ENCODE measurements at regions not wholly inside any gene's neighbourhood (a gene's known extent, or its start where the extent isn't known, plus 50 kb on each side); places are given as distances from the start of the nearest gene placed in this dataset.
"Not testable (repeated sequence)": the region's sequence is repeated elsewhere in the genome, so short reads cannot be mapped to it uniquely, and the experiment has no call there.

- TF ChIP-seq CTCF (IDR thresholded peaks at IDR 0.05; ENCODE audit: low read depth, low read length) = peak; percentile 6
- DNase-seq (ENCODE audit: low read depth in 2 of 2) = peak in 1 of 2 donors; percentile 26
- H3K4me3 ChIP-seq (replicated peaks in 1 of 2; ENCODE audit: low read depth in 2 of 2, low read length in 2 of 2) = peak overlapping the region in 1 of 2 donors; percentile 39
These were observed 121.3 kb upstream of the ZNF717 start for GRCh38 chr3:75906555-75907112.

GRCh38 chr3:75913800-75914350, 128.5 kb upstream of the ZNF717 start:
- H3K4me3 ChIP-seq (replicated peaks in 1 of 2; ENCODE audit: low read depth in 2 of 2, low read length in 2 of 2) = no peak overlapping the region
- DNase-seq (ENCODE audit: low read depth in 2 of 2) = no peak
- TF ChIP-seq CTCF (IDR thresholded peaks at IDR 0.05; ENCODE audit: low read depth, low read length) = no peak

- not testable (repeated sequence) for H3K4me3 ChIP-seq (replicated peaks in 1 of 2; ENCODE audit: low read depth in 2 of 2, low read length in 2 of 2); DNase-seq (ENCODE audit: low read depth in 2 of 2)
These were observed 129.4 kb upstream of the ZNF717 start for GRCh38 chr3:75914741-75915140.

- no peak for TF ChIP-seq CTCF (IDR thresholded peaks at IDR 0.05; ENCODE audit: low read depth, low read length)
- no peak for DNase-seq (ENCODE audit: low read depth in 2 of 2)
- no peak overlapping the region for H3K4me3 ChIP-seq (replicated peaks in 1 of 2; ENCODE audit: low read depth in 2 of 2, low read length in 2 of 2)
These were observed 153.6 kb upstream of the ZNF717 start for GRCh38 chr3:75938921-75939320.

- TF ChIP-seq CTCF (IDR thresholded peaks at IDR 0.05; ENCODE audit: low read depth, low read length) = no peak
- DNase-seq (ENCODE audit: low read depth in 2 of 2) = peak in 1 of 2 donors; percentile 22
- no peak overlapping the region for H3K4me3 ChIP-seq (replicated peaks in 1 of 2; ENCODE audit: low read depth in 2 of 2, low read length in 2 of 2)
These were observed 166.6 kb upstream of the ZNF717 start for GRCh38 chr3:75951941-75952340.

GRCh38 chr3:75960031-75960430, 174.7 kb upstream of the ZNF717 start:
- DNase-seq (ENCODE audit: low read depth in 2 of 2) = peak in 1 of 2 donors; percentile 10
- H3K4me3 ChIP-seq (replicated peaks in 1 of 2; ENCODE audit: low read depth in 2 of 2, low read length in 2 of 2) = not testable (repeated sequence)

GRCh38 chr3:75962054-75962453, 176.7 kb upstream of the ZNF717 start:
- not testable (repeated sequence) for H3K4me3 ChIP-seq (replicated peaks in 1 of 2; ENCODE audit: low read depth in 2 of 2, low read length in 2 of 2); DNase-seq (ENCODE audit: low read depth in 2 of 2)

- no peak for DNase-seq (ENCODE audit: low read depth in 2 of 2)
- no peak overlapping the region for H3K4me3 ChIP-seq (replicated peaks in 1 of 2; ENCODE audit: low read depth in 2 of 2, low read length in 2 of 2)
- TF ChIP-seq CTCF (IDR thresholded peaks at IDR 0.05; ENCODE audit: low read depth, low read length) = no peak
These were observed 181.7 kb upstream of the ZNF717 start for GRCh38 chr3:75967071-75967470.

All from cardiac fibroblast (primary cell).